Stomach (tissue), 8 donors: ENCODE measurements at regions not wholly inside any gene's neighbourhood (a gene's known extent, or its start where the extent isn't known, plus 50 kb on each side); places are given as distances from the start of the nearest gene placed in this dataset.

ENCODE experiments used
- DNase-seq, 2 donors: peaks; one replicate each; pipeline versions ENCODE4 v3.0.0 to v3.0.0-alpha.2; 2013 to 2019
- H3K27ac ChIP-seq, 5 donors: fragments of 200-600 bp in 4 of 5; sonication (generic) in 4 of 5; one replicate each; pipeline ENCODE4 v1.5.1; 2013 to 2019; ENCODE audit warnings: mild to moderate bottlenecking in 1 of 5, moderate library complexity in 1 of 5
- H3K27me3 ChIP-seq, 3 donors: fragments of 200-600 bp; sonication (generic); one replicate each; pipeline ENCODE4 v1.5.1; 2017 to 2019; ENCODE audit warnings: mixed run types in 1 of 3
- H3K36me3 ChIP-seq, 4 donors: fragments of 200-600 bp; sonication (generic); 1 replicate in 3 of 4; 2 replicates in 1 of 4; pipeline ENCODE4 v1.5.1; 2016 to 2019
- H3K4me1 ChIP-seq, 4 donors: fragments of 200-600 bp; sonication (generic); one replicate each; pipeline ENCODE4 v1.5.1; 2016 to 2019
- H3K4me3 ChIP-seq, 4 donors: fragments of 200-600 bp; sonication (generic) in 3 of 4; one replicate each; pipeline ENCODE4 v1.5.1; 2016 to 2019; ENCODE audit warnings: mild to moderate bottlenecking in 1 of 4
- H3K9me3 ChIP-seq, 4 donors: fragments of 200-600 bp; sonication (generic); one replicate each; pipeline ENCODE4 v1.5.1; 2016 to 2019
- CTCF ChIP-seq, 7 experiments: fragments of 450-650 bp in 4 of 7; fragments of 200-600 bp in 3 of 7; sonication (generic) in 3 of 7; IDR thresholded peaks; one replicate each; pipeline ENCODE4 v1.5.1; 2016 to 2019; ENCODE audit warnings: antibody characterized with exemption in 7 of 7, control low read depth in 2 of 7, mild to moderate bottlenecking in 1 of 7
- EP300 ChIP-seq: sonication (generic); formaldehyde crosslinking; IDR thresholded peaks from one replicate; pipeline ENCODE4 v1.6.1; 2017; ENCODE audit warnings: antibody characterized with exemption
- POLR2A ChIP-seq, 4 donors: fragments of 450-650 bp; IDR thresholded peaks; one replicate each; pipeline ENCODE4 v1.6.1; 2016; ENCODE audit warnings: antibody characterized with exemption in 4 of 4, control low read depth in 2 of 4, mild to moderate bottlenecking in 1 of 4, moderate library complexity in 1 of 4
- POLR2AphosphoS5 ChIP-seq, 3 donors: sonication (generic); formaldehyde crosslinking; IDR thresholded peaks; one replicate each; pipeline ENCODE4 v1.6.1; 2016; ENCODE audit warnings: antibody characterized with exemption in 3 of 3
- WGBS, 5 donors: extraction: QIAGEN DNeasy Blood & Tissue Kit in 3 of 5; methylation state at CpG; one replicate each; pipeline versions ENCODE4 v1.1.5 to v1.1.7; 2013 to 2018; 5-methylcytosine and 5-hydroxymethylcytosine counted together
- intact Hi-C: fragments of 100-400 bp; cut with DNase I; formaldehyde crosslinking; loops from one replicate; pipeline ENCODE4 v1.15.1; 2023; ENCODE audit warnings: low total_unique reads
- donor health status: healthy with polysubstance abuse.
- donor health status: Bipolar disorder and iron deficiency.
- donor health status: healthy.

GRCh38 chr1:115211071-115211745 lies 121.9 kb upstream of the TSPAN2 start:
- DNase-seq = no peak
- H3K36me3 ChIP-seq = no peaks in the 10 kb centered on the region
- no peak overlapping the region for H3K4me3 ChIP-seq
- H3K9me3 ChIP-seq = no peaks in the 10 kb centered on the region
- H3K27ac ChIP-seq = no peak overlapping the region
- H3K27me3 ChIP-seq = no peaks in the 10 kb centered on the region
- TF ChIP-seq POLR2A (IDR thresholded peaks at IDR 0.05) = no peak
- TF ChIP-seq POLR2AphosphoS5 (IDR thresholded peaks at IDR 0.05) = no peak
- TF ChIP-seq CTCF (IDR thresholded peaks at IDR 0.05) = no peak
- no peak for TF ChIP-seq EP300
- intact Hi-C loops = no loop called here
- WGBS, 5 donors = 83 to 89% (median 85%) methylated on average over 3 of the region's 3 CpGs
- no peaks in the 10 kb centered on the region for H3K4me1 ChIP-seq

- Histone ChIP-seq H3K4me1 (no peaks in the 10 kb centered on the region), H3K9me3 (no peaks in the 10 kb centered on the region), H3K36me3 (no peaks in the 10 kb centered on the region), H3K27me3 (no peaks in the 10 kb centered on the region), H3K4me3 (no peak overlapping the region), H3K27ac (no peak overlapping the region)
- intact Hi-C loops = no loop called here
- no peak for DNase-seq
- WGBS, 5 donors = 91 to 94% (median 93%) methylated on average over 4 of the region's 4 CpGs
- TF ChIP-seq POLR2AphosphoS5 (IDR thresholded peaks at IDR 0.05) (no peak), CTCF (IDR thresholded peaks at IDR 0.05) (no peak), EP300 (no peak), POLR2A (IDR thresholded peaks at IDR 0.05) (no peak)
Measured at GRCh38 chr1:115210302-115210711, 121.0 kb upstream of the TSPAN2 start.

GRCh38 chr1:115204513-115204912 lies 115.2 kb upstream of the TSPAN2 start:
- Histone ChIP-seq H3K4me1 (no peaks in the 10 kb centered on the region), H3K4me3 (no peak overlapping the region), H3K27me3 (no peaks in the 10 kb centered on the region), H3K9me3 (peaks cover 0 to 17% (median 0%) of the 10 kb centered on the region in 4 donors), H3K27ac (no peak overlapping the region), H3K36me3 (no peaks in the 10 kb centered on the region)
- intact Hi-C loops = no loop called here
- no peak for TF ChIP-seq EP300
- no peak for TF ChIP-seq POLR2AphosphoS5 (IDR thresholded peaks at IDR 0.05)
- TF ChIP-seq CTCF (IDR thresholded peaks at IDR 0.05) = no peak
- no peak for TF ChIP-seq POLR2A (IDR thresholded peaks at IDR 0.05)
- no peak for DNase-seq
- 61 to 79% (median 74%) methylated on average over 1 of the region's 1 CpG for WGBS, 5 donors

- no peak overlapping the region for H3K27ac ChIP-seq
- no peak for DNase-seq
- H3K36me3 ChIP-seq = no peaks in the 10 kb centered on the region
- intact Hi-C loops = no loop called here
- no peak overlapping the region for H3K4me3 ChIP-seq
- H3K9me3 ChIP-seq = peaks cover 0 to 17% (median 0%) of the 10 kb centered on the region in 4 donors
- no peak for TF ChIP-seq POLR2AphosphoS5 (IDR thresholded peaks at IDR 0.05)
- WGBS, 5 donors = 87 to 96% (median 89%) methylated on average over 1 of the region's 1 CpG
- no peaks in the 10 kb centered on the region for H3K27me3 ChIP-seq
- peaks cover 0 to 5% (median 0%) of the 10 kb centered on the region in 4 donors for H3K4me1 ChIP-seq
Measured at GRCh38 chr1:115203287-115203686, 114.0 kb upstream of the TSPAN2 start.

- Histone ChIP-seq H3K27me3 (no peaks in the 10 kb centered on the region), H3K27ac (no peak overlapping the region), H3K4me3 (no peak overlapping the region), H3K36me3 (no peaks in the 10 kb centered on the region), H3K4me1 (peaks cover 0 to 5% (median 0%) of the 10 kb centered on the region in 4 donors), H3K9me3 (peaks cover 0 to 17% (median 0%) of the 10 kb centered on the region in 4 donors)
- 89 to 97% (median 90%) methylated on average over 1 of the region's 1 CpG for WGBS, 5 donors
- TF ChIP-seq EP300 = no peak
- no peak for TF ChIP-seq POLR2AphosphoS5 (IDR thresholded peaks at IDR 0.05)
- no peak for TF ChIP-seq CTCF (IDR thresholded peaks at IDR 0.05)
- no peak for TF ChIP-seq POLR2A (IDR thresholded peaks at IDR 0.05)
- DNase-seq = no peak
- intact Hi-C loops = no loop called here
Measured at GRCh38 chr1:115201598-115201997, 112.3 kb upstream of the TSPAN2 start.
